Left lobe of liver (tissue), 2 donors: ENCODE measurements at regions not wholly inside any gene's neighbourhood (a gene's known extent, or its start where the extent isn't known, plus 50 kb on each side); places are given as distances from the start of the nearest gene placed in this dataset.

Source experiments
- ATAC-seq: fragments of 200-7000 bp; cut with Tn5 transposase; one replicate; pipeline ENCODE4 v1.9.1; 2020; ENCODE audit warnings: mild to moderate bottlenecking, moderate library complexity
- DNase-seq: peaks from one replicate; pipeline ENCODE4 v3.0.0-alpha.2; 2020; ENCODE audit warnings: low spot score
- donor health status: DM: no; HTN: no; CAD: no; lungs with moderate emphysema.
- donor health status: DM: no; HTN: yes; CAD: no.

GRCh38 chr4:123904882-123905281 is 508.3 kb downstream of the SPRY1 start:
- ATAC-seq (no peak), DNase-seq (no peak)

GRCh38 chr4:123913598-123913997 is 517.0 kb downstream of the SPRY1 start:
- DNase-seq (no peak), ATAC-seq (no peak)

GRCh38 chr4:123916821-123917220 is 520.2 kb downstream of the SPRY1 start:
- DNase-seq (no peak), ATAC-seq (no peak)

GRCh38 chr4:123919576-123920098 is 523.0 kb downstream of the SPRY1 start:
- DNase-seq (no peak), ATAC-seq (no peak)

GRCh38 chr4:123921339-123921738 is 524.7 kb downstream of the SPRY1 start:
- DNase-seq (no peak), ATAC-seq (no peak)

- ATAC-seq (no peak), DNase-seq (no peak)
Observed at GRCh38 chr4:123922847-123923246, 526.3 kb downstream of the SPRY1 start.

DNA sequence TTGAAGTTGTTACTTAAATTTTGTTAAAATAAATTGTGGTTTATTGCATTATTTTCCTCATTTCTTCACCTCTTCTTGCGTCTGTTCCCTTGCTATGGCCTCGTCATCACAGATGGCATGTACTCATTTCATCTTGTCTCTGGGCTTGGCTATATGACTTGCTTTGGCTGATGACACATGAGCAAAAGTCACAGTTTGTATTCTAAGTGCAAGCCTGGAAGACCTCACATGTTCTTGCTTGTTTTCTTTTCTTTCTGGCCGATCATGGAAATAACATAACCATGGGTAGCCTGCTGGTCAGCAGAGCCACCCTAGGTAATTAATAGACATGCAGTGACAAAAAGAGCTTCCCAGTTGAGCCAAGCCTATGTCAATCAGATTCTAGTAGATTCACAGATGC is 527.9 kb downstream of the SPRY1 start:
- no peak for DNase-seq
- no peak for ATAC-seq

- ATAC-seq (no peak), DNase-seq (no peak)
Observed at GRCh38 chr4:123929565-123929964, 533.0 kb downstream of the SPRY1 start.

DNA sequence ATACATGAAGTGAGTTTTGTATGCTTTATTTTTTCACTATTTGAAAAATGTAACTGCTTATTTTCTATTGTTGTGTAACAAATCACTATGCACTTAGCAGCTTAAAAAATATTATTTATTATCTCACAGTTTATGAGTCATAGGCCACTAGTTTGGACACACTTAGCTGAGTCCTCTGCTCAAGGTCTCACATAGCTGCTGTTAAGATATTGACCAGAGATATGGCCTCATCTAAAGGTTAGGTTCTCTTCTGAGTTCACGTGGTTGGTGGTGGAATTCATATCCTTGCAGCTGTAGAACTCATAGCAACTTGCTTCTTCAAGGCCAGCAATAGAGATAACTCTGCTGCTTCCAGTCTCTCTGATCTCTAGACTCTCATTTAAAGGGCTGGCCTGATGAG is 534.4 kb downstream of the SPRY1 start:
- DNase-seq (no peak), ATAC-seq (no peak)

GRCh38 chr4:123934096-123934495 is 537.5 kb downstream of the SPRY1 start:
- DNase-seq (no peak), ATAC-seq (no peak)

GRCh38 chr4:123936621-123937043 is 540.0 kb downstream of the SPRY1 start:
- ATAC-seq (no peak), DNase-seq (no peak)

DNA sequence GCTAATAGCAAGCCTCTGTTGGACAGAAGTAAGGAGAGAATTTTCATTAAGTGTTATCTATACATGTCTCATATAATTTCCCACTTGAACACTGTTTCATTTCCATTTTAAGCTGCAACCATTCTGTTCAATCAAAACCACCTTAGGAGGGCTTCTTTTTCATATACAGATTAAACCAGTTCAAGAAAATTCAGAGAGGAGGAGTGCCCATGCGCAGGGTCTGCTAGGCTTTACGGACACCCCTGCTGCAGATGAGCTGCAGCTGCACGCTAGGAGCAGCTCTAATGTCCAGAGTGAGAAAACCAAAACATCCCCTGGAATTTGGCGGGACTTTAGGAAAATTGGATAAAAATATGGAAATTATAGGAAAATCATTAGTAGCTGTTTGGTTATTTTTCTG is 541.0 kb downstream of the SPRY1 start:
- ATAC-seq: no peak

GRCh38 chr4:123939621-123940020 is 543.0 kb downstream of the SPRY1 start:
- DNase-seq: no peak
- ATAC-seq: no peak

More for the DNA sequence above, 541.0 kb downstream of the SPRY1 start:
- DNase-seq: no peak

DNA sequence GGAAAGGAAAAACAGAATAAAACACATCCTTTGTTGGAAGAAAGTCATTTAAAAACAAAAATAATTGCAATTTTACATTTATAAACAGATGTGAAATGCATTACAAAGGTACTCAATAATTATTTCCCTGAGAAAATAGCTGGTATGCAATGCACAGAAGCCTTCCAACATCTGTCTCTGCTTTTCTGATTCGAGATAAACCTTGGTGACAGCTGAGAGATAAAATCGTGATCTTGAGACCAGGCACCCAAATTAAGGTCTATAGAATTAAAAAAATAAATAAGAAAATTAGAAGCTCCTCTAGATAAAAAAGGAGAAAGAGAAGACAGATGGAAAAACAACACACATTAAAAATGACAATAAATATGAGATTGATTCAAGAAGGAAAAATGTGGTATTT is 544.0 kb downstream of the SPRY1 start:
- DNase-seq: no peak
- no peak for ATAC-seq

DNA sequence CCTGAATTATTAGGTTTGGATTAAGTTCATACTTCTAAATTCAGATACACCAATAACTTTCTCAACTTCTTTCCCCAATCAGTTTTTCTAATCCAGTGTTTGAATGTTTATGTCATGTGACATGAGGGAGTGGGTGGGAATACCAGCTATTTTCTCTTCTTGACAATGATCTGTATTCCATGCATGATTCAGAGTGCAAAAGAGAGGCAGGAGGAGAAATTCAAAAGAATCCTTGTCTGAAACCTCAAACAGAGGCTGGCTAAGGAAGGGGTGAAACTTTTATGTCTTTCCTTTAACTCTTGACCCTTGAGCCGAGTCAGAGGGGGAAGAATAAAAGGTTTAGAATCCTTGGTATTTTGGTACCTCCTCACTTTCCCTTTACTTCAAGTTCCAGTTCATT is 544.7 kb downstream of the SPRY1 start:
- DNase-seq (no peak), ATAC-seq (no peak)

DNA sequence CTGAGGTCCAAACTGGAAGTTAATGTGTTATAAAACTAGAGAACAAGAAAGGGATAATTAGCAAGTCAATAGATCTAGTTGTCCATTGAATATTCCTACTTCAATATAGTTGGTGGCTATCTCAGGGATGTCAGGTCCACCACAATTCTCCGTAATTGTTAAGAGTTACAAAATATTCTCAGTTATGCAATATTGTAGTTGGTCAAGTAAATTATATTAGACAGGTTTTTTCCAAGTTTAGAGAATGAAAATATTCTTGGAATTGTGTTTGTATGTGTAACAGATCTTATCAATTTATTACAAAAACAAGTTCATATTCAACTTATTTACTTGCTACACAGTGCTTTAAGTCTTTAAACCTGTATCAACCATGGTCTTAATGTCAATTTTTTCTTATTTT is 547.4 kb downstream of the SPRY1 start:
- ATAC-seq: no peak
- no peak for DNase-seq

DNA sequence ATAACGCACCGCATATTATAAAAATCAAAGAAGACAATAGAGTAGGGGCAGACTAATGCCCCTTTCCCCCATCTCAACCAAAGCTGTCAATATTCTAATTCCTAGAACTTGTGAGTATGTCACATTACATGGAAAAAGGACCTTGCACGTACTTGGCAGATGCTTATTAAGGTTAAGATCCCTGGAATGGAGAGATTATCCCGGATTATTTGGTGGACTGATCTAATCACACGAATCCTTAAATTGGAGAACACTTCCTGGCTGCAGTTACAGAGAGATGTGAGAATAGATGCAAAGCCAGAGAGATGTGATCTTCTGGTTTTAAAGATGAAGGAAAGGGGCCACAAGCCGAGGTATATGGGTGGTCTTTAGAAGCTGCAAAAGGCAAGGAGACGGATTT is 548.7 kb downstream of the SPRY1 start:
- ATAC-seq: no peak
- no peak for DNase-seq

GRCh38 chr4:123950530-123950929 is 553.9 kb downstream of the SPRY1 start:
- no peak for ATAC-seq
- DNase-seq: no peak

GRCh38 chr4:123952530-123953274 is 556.1 kb downstream of the SPRY1 start:
- DNase-seq (no peak), ATAC-seq (no peak)

- no peak for ATAC-seq
- DNase-seq: no peak
Observed at GRCh38 chr4:123953566-123953965, 557.0 kb downstream of the SPRY1 start.

- DNase-seq (no peak), ATAC-seq (no peak)
Observed at GRCh38 chr4:123954220-123954619, 557.6 kb downstream of the SPRY1 start.

DNA sequence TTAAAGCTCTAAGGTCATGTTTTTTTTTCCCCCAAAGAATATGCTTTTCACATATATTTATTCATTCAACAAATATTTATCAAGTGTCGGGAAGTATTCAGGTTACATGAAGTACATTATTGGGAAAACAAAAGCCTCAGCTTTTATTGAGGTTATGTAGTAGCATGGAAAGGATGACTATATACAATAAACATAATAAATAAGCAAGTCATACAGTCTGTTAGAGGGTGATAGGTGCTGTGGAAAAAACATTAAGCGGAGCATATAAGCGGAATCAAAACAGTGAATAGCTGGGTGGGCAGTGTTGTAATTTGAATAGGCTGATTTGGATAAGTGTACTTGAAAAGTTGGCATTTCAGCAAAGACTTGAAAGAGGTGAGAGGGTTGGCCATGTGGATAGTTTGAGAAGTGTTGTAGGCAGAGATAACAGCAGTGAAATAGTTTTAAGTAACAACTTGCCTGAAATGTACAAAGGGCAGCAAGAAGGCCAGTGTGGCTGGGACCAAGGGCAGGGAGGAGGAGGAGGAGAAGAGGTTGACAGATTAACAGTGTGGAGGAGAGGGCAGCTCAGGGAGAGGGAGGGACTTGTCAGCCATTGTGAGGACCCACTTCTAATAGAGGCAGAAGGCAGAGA is 558.7 kb downstream of the SPRY1 start:
- ATAC-seq (no peak), DNase-seq (no peak)

DNA sequence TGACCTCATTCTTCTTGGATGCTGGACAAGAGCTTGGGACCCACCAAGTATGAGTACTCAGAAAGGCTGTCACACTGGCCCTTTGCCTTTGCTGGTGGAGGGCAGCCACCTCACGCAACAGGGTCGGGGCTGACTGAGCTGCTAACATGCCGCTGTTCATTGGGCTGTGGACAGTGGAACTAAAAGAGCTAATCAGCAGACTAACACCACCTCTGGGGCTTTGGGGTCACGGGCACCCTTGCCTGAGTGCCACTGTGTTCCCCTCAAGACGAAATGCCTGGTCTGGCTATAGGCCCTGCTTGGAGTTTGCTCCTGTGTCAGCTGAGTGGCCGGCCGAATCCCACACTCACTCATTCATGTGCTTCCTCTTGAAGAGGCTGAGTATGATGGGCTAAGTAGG is 559.6 kb downstream of the SPRY1 start:
- DNase-seq: no peak
- ATAC-seq: no peak
